ENCODE measurements at regions not wholly inside any gene's neighbourhood (a gene's known extent, or its start where the extent isn't known, plus 50 kb on each side); places are given as distances from the start of the nearest gene placed in this dataset.

DNA sequence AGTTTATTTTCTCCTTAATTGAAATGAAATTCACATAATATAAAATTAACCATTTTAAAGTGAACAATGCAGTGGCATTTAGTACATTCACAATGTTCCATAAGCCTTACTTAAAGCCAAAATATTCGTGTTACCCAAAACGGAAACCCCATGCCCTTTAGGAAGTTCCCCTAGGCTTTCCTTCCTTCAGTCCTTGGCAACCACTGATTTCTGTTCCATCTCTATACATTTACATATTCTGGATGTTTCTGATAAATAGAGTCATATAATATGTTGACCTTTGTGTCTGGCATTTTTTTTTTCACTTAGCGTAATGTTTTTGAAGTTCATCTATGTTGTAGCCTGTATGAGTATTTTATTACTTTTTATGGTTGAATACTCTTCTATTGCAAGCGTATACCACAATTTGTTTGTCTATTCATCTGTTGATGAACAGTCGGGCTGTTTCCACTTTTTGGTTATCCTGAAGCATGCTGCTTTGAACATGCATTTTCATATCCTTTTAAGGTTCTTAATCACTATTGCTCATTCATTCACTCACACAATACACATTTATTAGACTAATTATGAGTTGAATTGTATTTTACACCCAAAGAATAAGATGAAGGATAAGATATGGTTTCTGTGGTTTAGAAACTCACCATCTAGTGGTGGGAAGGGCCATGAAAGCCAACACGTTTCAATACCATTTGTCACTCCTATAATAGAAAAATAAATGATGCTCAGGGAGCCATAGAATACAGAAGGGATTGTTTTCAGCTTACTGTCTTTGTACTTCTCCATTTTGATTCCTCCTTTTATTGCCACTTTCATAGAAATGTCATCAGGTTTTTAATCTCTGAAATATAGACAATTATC lies 408.2 kb upstream of the CBLB start:
- H3K27ac ChIP-seq (ENCODE audit: poor library complexity, severe bottlenecking), result no peak overlapping the region
- no peaks in the 10 kb centered on the region for H3K27me3 ChIP-seq (ENCODE audit: insufficient read depth, poor library complexity, severe bottlenecking)
- no peaks in the 10 kb centered on the region for H3K36me3 ChIP-seq (ENCODE audit: low read depth)
- H3K4me1 ChIP-seq (ENCODE audit: insufficient read depth, poor library complexity, severe bottlenecking), result no peaks in the 10 kb centered on the region
- DNase-seq (ENCODE audit: low spot score) (no peak), ATAC-seq (ENCODE audit: low read depth) (no peak)
- TF ChIP-seq, protein P1, sequence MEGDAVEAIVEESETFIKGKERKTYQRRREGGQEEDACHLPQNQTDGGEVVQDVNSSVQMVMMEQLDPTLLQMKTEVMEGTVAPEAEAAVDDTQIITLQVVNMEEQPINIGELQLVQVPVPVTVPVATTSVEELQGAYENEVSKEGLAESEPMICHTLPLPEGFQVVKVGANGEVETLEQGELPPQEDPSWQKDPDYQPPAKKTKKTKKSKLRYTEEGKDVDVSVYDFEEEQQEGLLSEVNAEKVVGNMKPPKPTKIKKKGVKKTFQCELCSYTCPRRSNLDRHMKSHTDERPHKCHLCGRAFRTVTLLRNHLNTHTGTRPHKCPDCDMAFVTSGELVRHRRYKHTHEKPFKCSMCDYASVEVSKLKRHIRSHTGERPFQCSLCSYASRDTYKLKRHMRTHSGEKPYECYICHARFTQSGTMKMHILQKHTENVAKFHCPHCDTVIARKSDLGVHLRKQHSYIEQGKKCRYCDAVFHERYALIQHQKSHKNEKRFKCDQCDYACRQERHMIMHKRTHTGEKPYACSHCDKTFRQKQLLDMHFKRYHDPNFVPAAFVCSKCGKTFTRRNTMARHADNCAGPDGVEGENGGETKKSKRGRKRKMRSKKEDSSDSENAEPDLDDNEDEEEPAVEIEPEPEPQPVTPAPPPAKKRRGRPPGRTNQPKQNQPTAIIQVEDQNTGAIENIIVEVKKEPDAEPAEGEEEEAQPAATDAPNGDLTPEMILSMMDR (IDR thresholded peaks at IDR 0.05; ENCODE audit: poor library complexity, severe bottlenecking), result no peak
- no peaks in the 10 kb centered on the region for H3K9me3 ChIP-seq (ENCODE audit: severe bottlenecking)
- H3K4me3 ChIP-seq (ENCODE audit: severe bottlenecking), result no peak overlapping the region

DNA sequence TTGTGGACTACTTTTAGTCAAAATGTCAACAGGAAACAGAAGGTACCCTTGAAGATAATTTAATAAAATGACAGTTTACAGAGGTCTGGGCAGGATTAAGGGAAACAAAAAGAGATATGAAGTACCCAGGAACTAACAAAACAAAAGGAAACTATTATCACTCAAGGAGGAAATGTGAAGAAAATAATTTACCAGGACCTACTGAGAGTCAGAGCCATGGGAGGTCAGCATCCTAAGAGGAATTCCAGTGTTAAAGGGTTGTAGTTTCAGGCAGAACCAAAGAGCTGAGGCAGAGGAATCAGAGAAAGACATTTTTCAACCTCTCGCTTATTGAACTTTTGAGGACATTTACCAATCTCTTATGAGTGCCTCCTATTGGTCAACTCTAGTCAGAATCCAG lies 408.9 kb upstream of the CBLB start:
- H3K4me1 ChIP-seq (ENCODE audit: insufficient read depth, poor library complexity, severe bottlenecking), result no peaks in the 10 kb centered on the region
- H3K27me3 ChIP-seq (ENCODE audit: insufficient read depth, poor library complexity, severe bottlenecking), result no peaks in the 10 kb centered on the region
- no peaks in the 10 kb centered on the region for H3K36me3 ChIP-seq (ENCODE audit: low read depth)
- ATAC-seq (ENCODE audit: low read depth), result no peak
- H3K4me3 ChIP-seq (ENCODE audit: severe bottlenecking), result no peak overlapping the region
- TF ChIP-seq, protein P1 (IDR thresholded peaks at IDR 0.05; ENCODE audit: poor library complexity, severe bottlenecking), result no peak
- no peak overlapping the region for H3K27ac ChIP-seq (ENCODE audit: poor library complexity, severe bottlenecking)
- no peak for DNase-seq (ENCODE audit: low spot score)
- H3K9me3 ChIP-seq (ENCODE audit: severe bottlenecking), result no peaks in the 10 kb centered on the region

DNA sequence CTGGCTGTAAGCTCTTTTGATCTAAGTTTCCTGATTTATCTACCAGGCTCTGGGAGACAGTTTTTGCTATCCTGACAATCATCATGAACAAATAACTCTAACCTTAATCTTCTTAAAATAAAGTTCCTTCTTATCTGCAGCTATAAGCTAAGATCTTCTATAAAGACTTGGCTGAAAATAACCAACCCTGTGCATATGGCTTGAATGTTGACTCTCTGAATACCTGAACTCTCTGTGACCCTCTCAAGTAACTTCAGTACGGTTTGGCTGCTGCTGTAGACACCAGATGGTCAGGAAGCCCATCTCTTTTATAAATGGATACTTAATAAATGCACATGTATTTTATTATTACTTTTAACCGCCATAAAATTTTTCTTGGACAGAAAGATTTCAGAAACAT lies 412.4 kb upstream of the CBLB start:
- TF ChIP-seq, protein P1 (IDR thresholded peaks at IDR 0.05; ENCODE audit: poor library complexity, severe bottlenecking), result no peak
- no peaks in the 10 kb centered on the region for H3K27me3 ChIP-seq (ENCODE audit: insufficient read depth, poor library complexity, severe bottlenecking)
- no peak overlapping the region for H3K4me3 ChIP-seq (ENCODE audit: severe bottlenecking)
- ATAC-seq (ENCODE audit: low read depth) (no peak), DNase-seq (ENCODE audit: low spot score) (no peak)
- no peak overlapping the region for H3K27ac ChIP-seq (ENCODE audit: poor library complexity, severe bottlenecking)
- H3K9me3 ChIP-seq (ENCODE audit: severe bottlenecking), result no peaks in the 10 kb centered on the region
- no peaks in the 10 kb centered on the region for H3K4me1 ChIP-seq (ENCODE audit: insufficient read depth, poor library complexity, severe bottlenecking)
- no peaks in the 10 kb centered on the region for H3K36me3 ChIP-seq (ENCODE audit: low read depth)

DNA sequence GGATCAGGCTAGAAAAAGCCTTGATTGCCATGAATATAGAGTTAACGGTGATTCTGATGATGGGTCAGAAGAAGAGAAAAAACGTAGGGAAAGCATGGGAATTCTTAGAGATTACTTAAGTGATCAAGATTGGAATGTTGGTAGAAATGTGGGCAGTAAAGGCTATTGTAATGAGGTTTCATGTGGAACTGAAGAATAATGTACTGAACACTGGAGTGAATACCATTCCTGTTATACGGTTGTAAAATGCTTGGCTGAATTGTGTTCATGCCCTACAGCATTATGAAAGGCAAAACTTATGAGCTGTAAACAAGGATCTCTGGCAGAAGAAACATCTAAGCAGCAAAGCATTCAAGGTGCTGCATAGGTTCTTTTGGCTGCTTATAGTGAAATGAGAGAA lies 414.1 kb upstream of the CBLB start:
- ATAC-seq (ENCODE audit: low read depth) (no peak), DNase-seq (ENCODE audit: low spot score) (no peak)
- Histone ChIP-seq H3K9me3 (ENCODE audit: severe bottlenecking) (no peaks in the 10 kb centered on the region), H3K4me3 (ENCODE audit: severe bottlenecking) (no peak overlapping the region), H3K4me1 (ENCODE audit: insufficient read depth, poor library complexity, severe bottlenecking) (no peaks in the 10 kb centered on the region), H3K27me3 (ENCODE audit: insufficient read depth, poor library complexity, severe bottlenecking) (no peaks in the 10 kb centered on the region), H3K27ac (ENCODE audit: poor library complexity, severe bottlenecking) (no peak overlapping the region), H3K36me3 (ENCODE audit: low read depth) (no peaks in the 10 kb centered on the region)
- TF ChIP-seq, protein P1 (IDR thresholded peaks at IDR 0.05; ENCODE audit: poor library complexity, severe bottlenecking), result no peak

DNA sequence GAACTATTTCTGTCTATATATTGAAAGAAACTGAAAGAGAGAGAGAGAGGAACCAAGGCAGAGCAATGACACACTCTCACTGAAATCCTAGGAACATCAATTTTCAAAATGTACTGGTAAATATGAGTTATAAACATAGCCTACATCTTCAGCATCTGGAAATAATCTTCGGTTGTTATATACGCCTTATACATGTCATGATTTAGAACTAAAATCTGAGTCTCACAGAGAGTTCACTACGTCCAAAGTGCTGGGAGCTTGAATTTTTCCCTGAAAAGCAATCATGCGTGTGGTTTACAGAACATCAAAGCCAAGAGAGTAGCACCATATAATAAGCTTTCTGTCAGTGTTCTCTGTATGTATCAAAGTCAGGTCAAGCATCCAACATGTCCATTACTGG lies 420.0 kb upstream of the CBLB start:
- no peak for DNase-seq (ENCODE audit: low spot score)
- no peaks in the 10 kb centered on the region for H3K9me3 ChIP-seq (ENCODE audit: severe bottlenecking)
- no peaks in the 10 kb centered on the region for H3K27me3 ChIP-seq (ENCODE audit: insufficient read depth, poor library complexity, severe bottlenecking)
- no peak overlapping the region for H3K4me3 ChIP-seq (ENCODE audit: severe bottlenecking)
- no peak overlapping the region for H3K27ac ChIP-seq (ENCODE audit: poor library complexity, severe bottlenecking)
- H3K36me3 ChIP-seq (ENCODE audit: low read depth), result no peaks in the 10 kb centered on the region
- TF ChIP-seq, protein P1 (IDR thresholded peaks at IDR 0.05; ENCODE audit: poor library complexity, severe bottlenecking), result no peak
- ATAC-seq (ENCODE audit: low read depth), result no peak
- H3K4me1 ChIP-seq (ENCODE audit: insufficient read depth, poor library complexity, severe bottlenecking), result no peaks in the 10 kb centered on the region
